Activated naive CD8-positive, alpha-beta T cell (primary cell): ENCODE measurements at regions not wholly inside any gene's neighbourhood (a gene's known extent, or its start where the extent isn't known, plus 50 kb on each side); places are given as distances from the start of the nearest gene placed in this dataset.
"Not testable (repeated sequence)": the region's sequence is repeated elsewhere in the genome, so short reads cannot be mapped to it uniquely, and the experiment has no call there.

Experiments used
- H3K27ac Mint-ChIP-seq: one replicate; pipeline ENCODE4 v1.8.0; 2021; ENCODE audit warnings: mixed read lengths
- H3K27me3 Mint-ChIP-seq: one replicate; pipeline ENCODE4 v1.8.0; 2021; ENCODE audit warnings: mixed read lengths
- H3K36me3 Mint-ChIP-seq: one replicate; pipeline ENCODE4 v1.8.0; 2021; ENCODE audit warnings: mixed read lengths
- H3K4me1 Mint-ChIP-seq: one replicate; pipeline ENCODE4 v1.8.0; 2021; ENCODE audit warnings: low read depth, mixed read lengths
- H3K4me3 Mint-ChIP-seq: one replicate; pipeline ENCODE4 v1.8.0; 2021; ENCODE audit warnings: mild to moderate bottlenecking, mixed read lengths
- H3K9me3 Mint-ChIP-seq: one replicate; pipeline ENCODE4 v1.8.0; 2021; ENCODE audit warnings: low read depth, mixed read lengths

GRCh38 chr22:47406896-47407295 is 644.4 kb downstream of the TBC1D22A start:
- no peak overlapping the region for H3K27ac Mint-ChIP-seq

GRCh38 chr22:47406180-47406834 is 643.9 kb downstream of the TBC1D22A start:
- no peaks in the 10 kb centered on the region for H3K9me3 Mint-ChIP-seq
- H3K36me3 Mint-ChIP-seq, result no peaks in the 10 kb centered on the region
- H3K4me3 Mint-ChIP-seq, result no peak overlapping the region
- H3K4me1 Mint-ChIP-seq, result no peaks in the 10 kb centered on the region
- H3K27ac Mint-ChIP-seq, result no peak overlapping the region
- peaks cover 4% of the 10 kb centered on the region for H3K27me3 Mint-ChIP-seq

More at GRCh38 chr22:47406896-47407295, 644.4 kb downstream of the TBC1D22A start:
- Mint-ChIP-seq H3K9me3 (no peaks in the 10 kb centered on the region), H3K4me1 (no peaks in the 10 kb centered on the region), H3K4me3 (no peak overlapping the region), H3K36me3 (no peaks in the 10 kb centered on the region), H3K27me3 (peaks cover 4% of the 10 kb centered on the region)

GRCh38 chr22:47405222-47405621 is 642.8 kb downstream of the TBC1D22A start:
- H3K27ac Mint-ChIP-seq, H3K27me3 Mint-ChIP-seq, H3K4me1 Mint-ChIP-seq, H3K4me3 Mint-ChIP-seq, H3K9me3 Mint-ChIP-seq, H3K36me3 Mint-ChIP-seq: not testable (repeated sequence)

GRCh38 chr22:47402876-47403525 is 640.6 kb downstream of the TBC1D22A start:
- Mint-ChIP-seq H3K27ac (no peak overlapping the region), H3K36me3 (no peaks in the 10 kb centered on the region), H3K4me3 (no peak overlapping the region), H3K4me1 (no peaks in the 10 kb centered on the region), H3K27me3 (no peaks in the 10 kb centered on the region), H3K9me3 (no peaks in the 10 kb centered on the region)

DNA sequence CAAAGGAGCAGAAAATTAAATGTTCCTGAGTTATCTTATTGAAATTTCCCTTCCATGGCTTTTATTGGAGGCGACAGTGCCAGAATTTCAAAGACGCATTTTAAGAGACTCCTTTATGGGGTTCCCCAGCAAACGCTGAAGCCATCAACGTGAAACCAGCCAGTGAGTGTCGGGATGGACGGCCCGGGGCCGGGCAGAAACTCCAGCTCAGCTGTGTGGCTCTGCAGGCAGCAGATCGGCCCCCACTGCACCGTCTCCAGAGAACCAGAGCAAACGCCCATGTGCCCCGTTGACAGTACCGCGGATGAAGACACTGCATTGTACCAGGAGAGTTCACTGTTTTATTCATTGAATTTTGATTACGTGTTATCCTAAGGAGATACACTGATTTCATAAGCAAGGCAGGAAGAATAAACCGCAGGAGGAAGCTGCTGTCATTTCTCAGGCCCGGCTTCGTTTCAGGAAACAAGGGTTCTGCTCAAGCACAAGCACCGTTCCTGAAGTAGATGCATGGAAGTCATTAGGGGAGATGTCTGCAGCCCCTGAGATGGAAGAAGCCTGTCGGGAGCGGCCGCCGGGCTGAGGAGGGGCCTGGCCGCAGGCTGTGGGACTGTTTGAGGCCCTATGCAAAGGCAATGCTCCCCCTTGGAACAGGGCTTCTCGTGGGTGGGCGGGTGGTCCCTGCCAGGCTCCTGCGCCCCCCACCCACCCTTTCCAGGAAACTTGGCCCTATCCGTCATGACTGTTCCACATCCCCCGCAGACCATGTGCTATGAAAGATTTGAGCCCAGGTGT is 639.7 kb downstream of the TBC1D22A start:
- Mint-ChIP-seq H3K4me1 (no peaks in the 10 kb centered on the region), H3K27ac (no peak overlapping the region), H3K9me3 (no peaks in the 10 kb centered on the region), H3K4me3 (no peak overlapping the region), H3K36me3 (no peaks in the 10 kb centered on the region), H3K27me3 (no peaks in the 10 kb centered on the region)

DNA sequence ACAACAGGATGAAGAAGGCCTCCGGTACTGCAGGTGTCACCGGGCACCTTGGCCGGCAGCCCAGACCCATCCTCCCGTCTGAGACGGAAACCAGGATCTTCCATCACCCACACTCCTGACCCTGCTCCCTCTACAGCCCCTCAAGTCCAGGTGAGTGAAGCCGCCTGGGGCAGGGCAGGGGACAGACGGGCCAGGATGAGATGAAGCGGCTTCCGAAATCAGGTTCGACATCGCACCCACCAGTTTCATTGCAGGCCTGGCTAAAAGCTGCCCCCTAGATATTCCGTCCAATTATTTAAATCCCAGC is 639.1 kb downstream of the TBC1D22A start:
- Mint-ChIP-seq H3K4me1 (no peaks in the 10 kb centered on the region), H3K9me3 (no peaks in the 10 kb centered on the region), H3K27me3 (no peaks in the 10 kb centered on the region), H3K27ac (no peak overlapping the region), H3K4me3 (no peak overlapping the region), H3K36me3 (no peaks in the 10 kb centered on the region)

GRCh38 chr22:47400701-47401591 is 638.5 kb downstream of the TBC1D22A start:
- Mint-ChIP-seq H3K9me3 (no peaks in the 10 kb centered on the region), H3K27me3 (no peaks in the 10 kb centered on the region), H3K4me1 (no peaks in the 10 kb centered on the region), H3K4me3 (no peak overlapping the region), H3K27ac (no peak overlapping the region), H3K36me3 (no peaks in the 10 kb centered on the region)

DNA sequence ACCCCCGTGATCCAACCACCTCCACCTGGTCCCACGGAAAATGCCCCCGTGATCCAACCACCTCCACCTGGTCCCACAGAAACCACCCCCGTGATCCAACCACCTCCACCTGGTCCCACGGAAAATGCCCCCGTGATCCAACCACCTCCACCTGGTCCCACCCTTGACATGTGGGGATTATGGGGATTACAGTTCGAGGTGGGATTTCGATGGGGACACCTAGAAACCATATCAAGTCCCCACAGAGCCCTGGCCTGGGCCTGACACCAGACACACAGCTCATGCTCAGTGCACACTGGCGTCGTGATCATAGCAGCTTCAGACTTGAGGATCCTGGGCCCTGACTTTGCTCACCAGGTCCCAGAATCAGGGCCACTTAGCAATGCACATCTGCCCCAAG is 637.7 kb downstream of the TBC1D22A start:
- H3K27ac Mint-ChIP-seq, result not testable (repeated sequence)

GRCh38 chr22:47398921-47399790 is 636.7 kb downstream of the TBC1D22A start:
- no peaks in the 10 kb centered on the region for H3K27me3 Mint-ChIP-seq
- H3K4me3 Mint-ChIP-seq, result no peak overlapping the region

More for the DNA sequence above, 637.7 kb downstream of the TBC1D22A start:
- H3K27me3 Mint-ChIP-seq, H3K36me3 Mint-ChIP-seq, H3K9me3 Mint-ChIP-seq, H3K4me3 Mint-ChIP-seq, H3K4me1 Mint-ChIP-seq: not testable (repeated sequence)

DNA sequence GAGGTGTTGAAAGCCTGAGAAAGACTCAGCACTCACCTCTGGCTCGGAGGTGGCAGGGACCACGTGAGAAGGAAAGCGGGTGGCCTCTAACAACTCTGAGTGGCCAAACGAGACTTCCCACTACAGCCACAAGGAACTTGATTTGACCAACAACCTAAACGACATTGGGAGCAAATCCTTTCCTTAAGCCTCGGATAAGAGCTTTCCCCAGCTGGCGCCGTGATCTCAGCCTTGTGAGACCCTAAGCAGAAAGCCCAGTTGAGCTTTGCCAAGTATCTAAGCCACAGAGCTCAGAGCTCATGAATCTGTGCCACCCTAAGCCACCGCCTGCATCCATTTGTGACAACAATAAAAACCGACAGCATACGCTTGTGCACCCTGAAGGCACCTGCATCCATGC is 636.0 kb downstream of the TBC1D22A start:
- no peaks in the 10 kb centered on the region for H3K4me1 Mint-ChIP-seq
- no peak overlapping the region for H3K4me3 Mint-ChIP-seq
- H3K36me3 Mint-ChIP-seq, result no peaks in the 10 kb centered on the region
- no peaks in the 10 kb centered on the region for H3K27me3 Mint-ChIP-seq
- H3K27ac Mint-ChIP-seq, result no peak overlapping the region
- H3K9me3 Mint-ChIP-seq, result no peaks in the 10 kb centered on the region

More at GRCh38 chr22:47398921-47399790, 636.7 kb downstream of the TBC1D22A start:
- H3K4me1 Mint-ChIP-seq, result no peaks in the 10 kb centered on the region
- no peaks in the 10 kb centered on the region for H3K36me3 Mint-ChIP-seq
- no peaks in the 10 kb centered on the region for H3K9me3 Mint-ChIP-seq
- H3K27ac Mint-ChIP-seq, result no peak overlapping the region

GRCh38 chr22:47397673-47398072 is 635.2 kb downstream of the TBC1D22A start:
- Mint-ChIP-seq H3K36me3 (no peaks in the 10 kb centered on the region), H3K4me1 (no peaks in the 10 kb centered on the region), H3K27me3 (no peaks in the 10 kb centered on the region), H3K27ac (no peak overlapping the region), H3K4me3 (no peak overlapping the region), H3K9me3 (no peaks in the 10 kb centered on the region)

DNA sequence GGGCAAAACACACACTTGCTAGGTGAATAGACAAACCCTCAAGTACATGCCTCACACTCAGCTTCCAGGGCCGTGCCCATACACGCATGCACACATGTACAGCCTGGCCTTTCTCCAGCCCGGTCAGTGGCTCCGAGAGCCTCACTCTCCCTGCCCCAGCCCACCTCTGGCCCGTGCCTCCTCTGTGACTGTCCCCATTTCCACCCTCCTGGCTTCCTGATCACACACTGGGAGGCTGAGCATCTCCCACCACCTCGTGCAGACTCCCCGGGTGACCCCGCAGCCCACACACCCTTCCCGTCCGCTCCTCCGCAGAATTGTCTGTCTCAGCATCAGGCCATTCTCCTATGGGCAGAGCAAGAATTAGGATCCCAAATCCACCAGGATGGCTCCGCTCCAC is 634.1 kb downstream of the TBC1D22A start:
- no peak overlapping the region for H3K4me3 Mint-ChIP-seq

DNA sequence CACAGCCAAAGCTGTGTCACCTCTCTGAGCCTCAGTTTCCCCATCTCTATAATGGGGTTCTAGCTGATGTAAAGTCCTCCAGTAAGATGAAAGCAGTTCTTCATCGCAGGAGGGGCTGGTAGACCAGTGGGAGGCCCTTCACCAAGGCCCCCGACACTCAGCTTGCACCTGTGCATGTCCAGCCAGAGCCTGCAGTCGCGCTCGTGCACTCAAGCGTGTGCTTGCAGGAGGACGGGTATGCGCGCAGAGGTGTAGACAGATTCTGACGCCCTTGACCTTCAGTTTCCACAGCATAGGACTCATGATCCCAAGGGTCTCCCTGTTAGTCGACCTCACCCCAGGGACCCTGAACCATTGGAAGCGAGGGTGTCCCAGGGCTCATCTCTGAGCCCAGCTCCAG is 633.7 kb downstream of the TBC1D22A start:
- no peaks in the 10 kb centered on the region for H3K9me3 Mint-ChIP-seq
- no peaks in the 10 kb centered on the region for H3K27me3 Mint-ChIP-seq
- no peak overlapping the region for H3K4me3 Mint-ChIP-seq
- H3K36me3 Mint-ChIP-seq, result no peaks in the 10 kb centered on the region
- no peaks in the 10 kb centered on the region for H3K4me1 Mint-ChIP-seq
- H3K27ac Mint-ChIP-seq, result no peak overlapping the region

More for the DNA sequence above, 634.1 kb downstream of the TBC1D22A start:
- Mint-ChIP-seq H3K27ac (no peak overlapping the region), H3K36me3 (no peaks in the 10 kb centered on the region), H3K27me3 (no peaks in the 10 kb centered on the region), H3K4me1 (no peaks in the 10 kb centered on the region), H3K9me3 (no peaks in the 10 kb centered on the region)

GRCh38 chr22:47395481-47395880 is 633.0 kb downstream of the TBC1D22A start:
- Mint-ChIP-seq H3K27ac (no peak overlapping the region), H3K27me3 (no peaks in the 10 kb centered on the region), H3K36me3 (no peaks in the 10 kb centered on the region), H3K4me3 (no peak overlapping the region), H3K4me1 (no peaks in the 10 kb centered on the region), H3K9me3 (no peaks in the 10 kb centered on the region)
